ENCODE measurements at regions not wholly inside any gene's neighbourhood (a gene's known extent, or its start where the extent isn't known, plus 50 kb on each side); places are given as distances from the start of the nearest gene placed in this dataset.

- TF ChIP-seq CTCF (IDR thresholded peaks at IDR 0.05; ENCODE audit: control insufficient read depth, insufficient read depth, low read depth, low read length, missing control alignments): no peak
These were observed 845.3 kb downstream of the TYW1 start for GRCh38 chr7:67841896-67842295.

GRCh38 chr7:67842571-67842970 lies 845.9 kb downstream of the TYW1 start:
- no peak for TF ChIP-seq CTCF (IDR thresholded peaks at IDR 0.05; ENCODE audit: control insufficient read depth, insufficient read depth, low read depth, low read length, missing control alignments)
- no peak for DNase-seq (ENCODE audit: low read depth)
- H3K4me3 ChIP-seq (ENCODE audit: control insufficient read depth, low read depth, low read length): no peak overlapping the region

More at GRCh38 chr7:67841896-67842295, 845.3 kb downstream of the TYW1 start:
- no peak overlapping the region for H3K4me3 ChIP-seq (ENCODE audit: control insufficient read depth, low read depth, low read length)
- no peak for DNase-seq (ENCODE audit: low read depth)

GRCh38 chr7:67843001-67843565 lies 846.5 kb downstream of the TYW1 start:
- no peak for DNase-seq (ENCODE audit: low read depth)
- no peak for TF ChIP-seq CTCF (IDR thresholded peaks at IDR 0.05; ENCODE audit: control insufficient read depth, insufficient read depth, low read depth, low read length, missing control alignments)
- no peak overlapping the region for H3K4me3 ChIP-seq (ENCODE audit: control insufficient read depth, low read depth, low read length)

GRCh38 chr7:67843615-67844014 lies 847.0 kb downstream of the TYW1 start:
- no peak for DNase-seq (ENCODE audit: low read depth)
- no peak overlapping the region for H3K4me3 ChIP-seq (ENCODE audit: control insufficient read depth, low read depth, low read length)
- no peak for TF ChIP-seq CTCF (IDR thresholded peaks at IDR 0.05; ENCODE audit: control insufficient read depth, insufficient read depth, low read depth, low read length, missing control alignments)

- no peak overlapping the region for H3K4me3 ChIP-seq (ENCODE audit: control insufficient read depth, low read depth, low read length)
- TF ChIP-seq CTCF (IDR thresholded peaks at IDR 0.05; ENCODE audit: control insufficient read depth, insufficient read depth, low read depth, low read length, missing control alignments): no peak
- no peak for DNase-seq (ENCODE audit: low read depth)
These were observed 850.6 kb downstream of the TYW1 start for GRCh38 chr7:67847092-67847787.

GRCh38 chr7:67854221-67855178 lies 857.9 kb downstream of the TYW1 start:
- no peak for TF ChIP-seq CTCF (IDR thresholded peaks at IDR 0.05; ENCODE audit: control insufficient read depth, insufficient read depth, low read depth, low read length, missing control alignments)
- H3K4me3 ChIP-seq (ENCODE audit: control insufficient read depth, low read depth, low read length): no peak overlapping the region
- no peak for DNase-seq (ENCODE audit: low read depth)
